Myocyte (in vitro differentiated cells): ENCODE measurements at regions not wholly inside any gene's neighbourhood (a gene's known extent, or its start where the extent isn't known, plus 50 kb on each side); places are given as distances from the start of the nearest gene placed in this dataset.
A peak's percentile ranks its signal among the peaks of the same experiment; 100 is the strongest.

ENCODE experiments used
- DNase-seq: peaks from one replicate; pipeline ENCODE4 v3.0.0-alpha.2; 2012; ENCODE audit warnings: low read depth

DNA sequence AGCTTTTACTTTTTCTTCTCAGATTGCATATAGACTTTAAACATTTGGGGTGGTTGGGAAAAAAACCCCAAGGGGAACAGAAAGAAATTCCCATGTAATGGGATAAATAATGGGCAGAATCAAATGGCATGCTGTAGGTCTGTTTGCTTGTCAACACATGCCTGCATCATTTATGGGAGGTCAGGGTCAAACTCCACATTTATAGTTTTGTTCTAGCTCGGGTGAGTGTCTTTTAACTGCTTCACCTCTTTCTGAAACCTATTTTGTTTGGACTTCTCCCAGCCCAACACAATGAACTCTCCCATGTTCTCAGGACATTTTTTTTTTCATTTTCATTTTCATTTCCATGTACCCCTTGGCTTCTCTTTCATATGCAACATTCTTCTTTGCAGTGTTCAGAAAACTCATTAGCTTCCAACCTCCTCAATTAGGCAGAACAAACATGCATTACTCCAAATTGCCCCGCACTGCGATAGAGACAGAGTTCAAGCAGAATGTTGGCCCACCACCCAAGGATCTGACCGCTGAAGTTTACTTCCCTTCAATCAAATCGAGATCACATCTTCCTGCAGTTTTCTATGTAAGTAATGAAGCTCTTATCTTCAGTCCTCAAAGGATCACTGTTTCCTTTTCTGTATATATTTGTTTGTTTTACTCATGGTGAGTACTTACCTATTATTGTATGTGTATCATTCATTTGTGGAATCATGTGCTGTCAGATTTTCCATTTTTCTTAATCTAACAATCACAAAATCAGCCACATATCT lies 354.6 kb downstream of the ZSWIM6 start:
- DNase-seq, result no peak

DNA sequence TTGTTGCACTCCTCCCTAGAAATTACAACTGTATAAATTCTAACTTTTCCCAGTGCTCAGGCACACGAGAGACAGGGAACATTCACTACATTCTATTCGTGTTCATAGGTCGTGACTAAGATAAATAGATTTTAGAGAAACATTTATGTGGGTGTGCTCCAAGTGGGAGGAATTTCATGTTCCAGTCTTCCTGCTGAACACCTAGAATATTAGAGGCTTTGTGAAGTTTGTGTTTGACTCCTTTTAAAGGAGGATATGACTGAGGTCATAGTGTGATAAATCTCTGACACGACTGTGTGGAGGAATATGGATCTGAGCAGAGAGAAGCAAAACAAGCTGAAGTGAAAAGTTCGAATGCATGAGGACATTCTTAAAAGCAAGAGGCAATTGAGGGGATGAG lies 355.3 kb downstream of the ZSWIM6 start:
- DNase-seq, result no peak

DNA sequence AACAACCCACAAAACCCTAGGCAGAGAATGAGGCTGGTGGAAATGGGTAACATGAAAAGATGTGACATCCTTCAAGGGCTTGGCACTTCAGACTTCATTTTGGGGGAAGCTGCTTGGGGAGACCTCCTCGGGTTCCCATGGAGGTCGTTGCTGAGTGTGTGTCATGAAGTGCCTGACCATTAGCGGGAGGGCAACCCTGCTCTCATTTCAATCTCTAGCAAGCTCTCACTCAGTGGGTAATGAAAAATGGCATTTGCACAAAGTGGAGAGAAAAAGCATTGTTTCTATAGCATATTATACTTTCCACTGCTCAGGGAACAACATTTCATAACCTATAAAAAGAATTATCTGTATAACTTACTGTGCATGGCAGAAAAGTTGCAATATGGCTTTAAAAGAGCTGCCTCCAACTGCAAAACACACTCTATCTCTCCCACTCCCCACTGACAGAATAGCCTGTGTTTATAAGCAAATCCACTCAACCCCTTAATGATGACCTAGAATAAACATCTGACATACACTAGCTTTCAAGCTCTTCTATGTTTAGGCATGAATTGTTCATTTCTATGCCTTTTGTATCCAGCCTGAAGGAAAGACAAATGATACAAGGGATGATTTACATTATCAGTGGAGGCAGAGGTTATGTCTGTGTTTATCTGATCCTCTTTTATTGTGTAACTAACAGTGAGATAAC lies 357.2 kb downstream of the ZSWIM6 start:
- DNase-seq, result no peak

DNA sequence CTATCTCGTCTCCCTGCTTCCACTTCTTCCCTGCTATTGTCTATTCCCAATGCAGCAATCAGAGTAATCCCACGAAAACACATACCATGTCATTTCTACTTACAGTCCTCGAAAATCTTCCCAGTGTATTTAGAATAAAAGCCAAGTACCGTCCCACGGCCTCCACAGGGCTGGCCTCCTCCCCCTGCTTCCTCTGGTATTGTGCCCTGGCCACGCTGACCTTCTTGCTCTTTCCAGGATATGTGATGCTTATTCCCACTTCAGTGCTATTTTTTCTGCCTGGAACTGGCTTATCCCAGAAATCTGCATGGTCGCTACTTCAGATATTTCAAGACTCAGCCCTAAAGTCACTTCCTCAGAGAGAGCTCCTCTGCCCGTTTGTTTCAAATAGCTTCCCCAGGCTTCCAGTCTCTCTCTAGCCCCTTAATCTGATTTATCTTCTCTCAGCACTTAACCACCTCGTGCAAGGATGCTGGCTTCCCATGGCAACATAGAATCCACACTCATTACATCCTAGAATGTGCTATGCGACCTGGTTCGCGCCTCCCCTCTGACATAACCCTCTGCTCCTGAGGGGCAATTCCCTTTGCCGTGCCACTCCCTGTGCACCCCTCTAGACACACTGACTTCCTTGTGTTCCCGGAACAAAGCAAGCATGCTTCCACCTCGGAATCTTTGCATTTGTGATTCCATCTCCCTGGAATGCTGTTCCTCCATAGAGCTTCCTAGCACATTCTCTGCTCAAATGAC lies 365.9 kb downstream of the ZSWIM6 start:
- DNase-seq, result no peak

DNA sequence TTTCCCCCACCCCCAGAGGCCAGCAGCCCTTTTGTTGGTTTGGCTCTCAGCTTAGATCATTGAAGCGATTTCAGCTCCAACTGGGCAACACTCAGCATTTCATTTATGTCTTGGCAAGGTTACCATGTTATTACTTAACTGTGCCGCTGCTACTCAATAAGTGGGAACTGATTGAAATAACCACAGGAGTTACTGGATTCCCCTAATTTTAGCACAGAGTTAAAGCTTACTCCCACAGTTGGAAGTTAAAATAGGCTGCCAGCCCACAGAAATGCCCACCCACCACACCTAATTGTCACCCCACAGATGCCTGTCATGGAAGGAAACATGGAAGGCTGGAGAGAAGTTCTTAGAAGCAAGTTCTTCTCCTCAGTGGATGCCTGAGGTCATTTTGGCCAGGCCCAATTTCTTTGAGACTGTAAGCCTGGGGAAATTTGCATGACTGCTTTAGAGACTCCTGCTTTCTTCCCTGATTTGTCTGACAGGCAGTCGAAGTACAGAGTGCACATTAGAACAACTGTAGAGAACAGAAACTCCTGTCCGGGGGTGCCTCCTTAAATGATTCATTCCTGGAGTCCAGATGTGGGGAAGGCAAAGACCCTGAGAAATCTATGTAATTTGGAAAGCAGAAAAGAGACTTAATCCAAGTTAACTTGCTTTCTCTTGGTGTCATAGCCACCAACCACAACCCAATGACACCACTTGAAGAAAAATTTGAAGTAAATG lies 370.0 kb downstream of the ZSWIM6 start:
- peak; percentile 25 for DNase-seq

DNA sequence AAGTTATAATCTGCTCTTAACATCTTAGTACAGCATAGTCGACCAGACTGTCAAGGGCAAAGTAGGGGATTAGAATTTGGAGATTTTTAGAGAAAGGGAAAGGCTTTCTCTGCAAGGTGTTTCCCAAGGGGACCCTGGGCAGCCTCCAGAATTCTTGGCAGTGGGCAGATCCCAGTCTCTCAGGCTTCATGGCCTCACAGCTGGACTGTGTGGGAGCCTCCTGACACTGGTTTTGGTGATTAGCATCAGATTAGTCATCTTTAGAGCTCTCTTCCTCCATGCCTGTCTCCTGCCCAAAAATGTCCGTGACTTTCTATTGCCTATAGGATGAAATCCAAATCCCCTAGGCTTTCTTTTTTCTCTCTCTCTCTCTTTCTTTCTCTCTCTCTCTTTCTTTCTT lies 370.7 kb downstream of the ZSWIM6 start:
- DNase-seq, result no peak

DNA sequence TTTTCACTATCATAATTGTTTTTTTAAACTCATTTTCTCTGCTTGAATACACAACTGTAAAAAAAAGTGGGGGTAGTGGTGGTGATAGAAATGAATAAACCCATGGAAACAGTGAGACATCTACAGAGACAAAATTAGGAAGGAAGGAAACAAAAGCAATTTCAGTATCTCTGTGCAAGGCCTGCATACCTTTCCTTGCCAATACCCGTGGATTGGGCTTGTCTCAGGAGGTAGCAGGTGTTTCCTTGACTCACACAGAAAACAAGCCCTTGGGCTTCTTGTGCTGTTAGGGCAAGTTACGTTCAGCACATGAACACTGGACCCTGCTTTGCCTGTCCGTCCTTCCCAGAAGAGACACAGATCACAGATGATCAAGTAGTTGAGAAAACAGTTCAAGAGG lies 372.2 kb downstream of the ZSWIM6 start:
- no peak for DNase-seq

DNA sequence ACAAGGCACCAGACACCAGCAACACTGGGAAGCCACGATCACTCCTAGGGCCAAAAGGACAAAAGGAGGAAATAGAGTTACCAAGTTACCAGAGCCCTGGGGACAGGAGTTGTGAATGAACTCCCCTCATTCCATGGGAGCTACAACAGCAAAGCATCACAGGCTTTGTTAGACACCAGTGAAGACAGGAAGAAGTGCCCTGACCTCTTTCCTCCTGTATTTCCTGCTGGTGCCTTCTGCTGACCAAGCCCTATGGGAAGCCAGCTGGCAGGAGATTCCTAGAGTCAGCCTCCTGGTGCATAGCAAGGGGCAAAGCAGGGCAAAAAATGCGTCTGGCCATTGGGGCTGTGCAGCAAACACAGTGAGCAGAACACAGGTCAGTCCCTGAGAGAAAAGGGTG lies 374.7 kb downstream of the ZSWIM6 start:
- no peak for DNase-seq

DNA sequence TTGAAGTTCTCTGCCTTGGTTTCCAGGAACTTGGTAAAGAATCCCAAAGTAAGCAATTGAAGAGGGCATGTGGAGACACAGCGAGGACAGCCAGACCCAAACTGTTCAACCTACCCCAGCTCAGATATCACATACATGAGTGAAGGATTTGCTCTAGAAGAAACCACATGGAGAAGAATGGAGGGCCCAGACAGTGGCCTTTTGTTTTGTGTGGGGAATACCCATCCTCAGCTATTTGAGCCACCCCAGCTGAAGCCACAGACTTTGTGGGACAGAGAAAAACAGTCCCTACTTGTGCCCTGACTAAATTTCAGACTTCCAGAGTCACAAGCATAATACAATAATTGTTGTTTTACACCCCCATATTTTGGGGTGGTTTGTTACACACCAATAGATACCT lies 387.1 kb downstream of the ZSWIM6 start:
- DNase-seq, result peak; percentile 53

DNA sequence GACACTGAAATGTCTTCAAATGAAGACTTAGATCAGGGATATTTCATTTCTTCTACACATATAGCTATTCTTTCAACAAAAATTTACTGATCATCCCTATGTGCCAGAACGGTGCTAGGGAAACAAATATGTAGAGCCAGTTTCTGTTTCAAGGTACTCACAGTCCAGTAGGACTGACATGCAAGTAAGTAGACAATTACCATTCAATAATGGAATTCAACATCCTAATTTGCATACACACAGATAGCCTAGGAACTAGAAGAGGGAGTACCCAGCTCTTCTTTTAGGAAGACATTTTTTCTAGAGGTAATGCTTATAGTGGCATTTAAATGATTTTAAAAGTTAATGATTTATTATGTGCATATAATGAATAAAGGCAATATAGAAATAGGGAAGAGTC lies 388.8 kb downstream of the ZSWIM6 start:
- no peak for DNase-seq

DNA sequence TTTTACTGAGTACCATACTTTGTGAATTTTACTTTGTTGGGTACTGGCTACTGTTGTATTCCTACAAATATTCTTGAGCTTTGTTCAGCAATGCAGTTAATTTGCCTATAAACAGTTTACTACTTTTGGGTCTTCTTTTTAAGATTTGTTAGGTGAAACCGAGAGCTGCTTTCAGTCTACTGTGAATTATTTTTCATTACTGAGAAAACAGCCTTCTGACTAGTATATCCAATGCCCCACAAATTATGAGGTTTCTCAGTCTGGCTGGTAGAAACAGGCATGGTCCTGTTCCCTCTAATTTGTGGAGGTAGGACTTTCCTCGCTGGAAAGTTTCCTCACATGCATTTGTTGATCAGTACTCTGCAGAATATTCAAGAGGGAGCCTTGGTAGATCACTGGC lies 392.0 kb downstream of the ZSWIM6 start:
- DNase-seq, result no peak

DNA sequence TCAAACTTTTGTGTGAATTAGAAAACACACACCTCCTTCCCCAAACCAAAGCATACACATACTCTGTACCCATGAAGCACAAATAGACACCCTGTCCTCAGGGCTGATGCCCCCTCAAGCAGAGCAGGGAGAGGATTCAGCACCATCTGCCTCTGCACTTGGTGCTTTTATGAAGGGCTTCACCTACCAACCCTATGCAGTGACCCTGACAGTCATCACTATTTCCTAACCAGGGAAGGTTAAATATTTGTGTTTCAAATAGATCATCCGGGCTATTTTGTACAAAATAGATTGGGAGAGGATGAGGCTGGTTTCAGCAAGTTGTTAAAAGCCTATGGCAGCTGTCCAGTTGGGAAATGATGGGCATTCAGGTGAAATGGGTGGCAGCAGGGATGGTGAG lies 396.2 kb downstream of the ZSWIM6 start:
- DNase-seq, result no peak

DNA sequence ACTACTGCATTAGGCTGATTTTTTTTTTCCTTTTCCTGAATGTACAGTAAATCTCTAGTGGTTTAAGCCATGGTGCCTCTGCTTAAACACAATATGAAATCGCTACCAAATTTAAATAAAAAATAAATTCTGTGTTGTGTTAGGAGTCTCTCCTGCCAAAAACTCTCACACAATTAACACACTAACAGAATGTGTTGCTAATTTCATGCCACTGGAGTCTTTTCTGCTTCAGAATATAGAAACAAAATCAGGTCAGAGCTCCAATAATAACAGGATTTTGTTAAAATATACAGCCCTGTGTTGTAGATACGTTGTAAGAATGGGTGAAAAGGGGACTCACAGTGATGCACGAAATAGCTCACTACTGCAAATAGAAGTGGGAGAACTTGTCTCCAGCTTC lies 398.8 kb downstream of the ZSWIM6 start:
- no peak for DNase-seq

DNA sequence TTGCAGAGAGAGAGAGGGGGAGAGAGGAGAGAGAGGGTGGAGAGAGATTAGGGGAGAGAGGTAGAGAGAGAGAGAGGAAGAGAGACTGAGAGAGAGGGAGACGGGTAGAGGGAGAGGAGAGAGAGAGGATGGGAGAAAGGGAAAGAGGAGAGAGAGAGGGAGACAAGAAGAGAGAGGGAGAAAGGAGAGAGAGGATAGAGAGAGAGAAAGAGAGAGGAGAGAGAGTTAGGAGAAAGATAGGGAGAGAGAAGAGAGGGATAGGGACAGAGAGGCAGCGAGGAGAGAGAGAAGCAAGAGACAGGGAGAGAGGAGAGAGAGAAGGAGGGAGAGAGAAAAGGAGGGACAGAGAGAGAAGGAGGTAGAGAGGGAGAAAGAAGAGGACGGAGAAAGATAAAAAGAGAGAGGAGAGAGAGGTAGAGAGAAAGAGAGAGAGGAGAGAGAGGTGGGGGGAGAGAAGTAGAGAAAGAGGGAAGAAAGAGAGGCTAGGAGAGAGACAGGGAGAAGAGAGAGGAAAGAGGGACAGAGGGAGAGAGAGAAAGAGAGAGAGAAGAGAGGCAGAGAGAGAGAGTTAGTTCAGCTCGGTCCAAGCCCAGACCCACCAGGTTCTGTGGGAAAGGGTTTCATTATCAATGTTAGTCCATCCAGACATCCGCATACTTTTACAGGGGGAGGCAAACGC lies 399.3 kb downstream of the ZSWIM6 start:
- no peak for DNase-seq

DNA sequence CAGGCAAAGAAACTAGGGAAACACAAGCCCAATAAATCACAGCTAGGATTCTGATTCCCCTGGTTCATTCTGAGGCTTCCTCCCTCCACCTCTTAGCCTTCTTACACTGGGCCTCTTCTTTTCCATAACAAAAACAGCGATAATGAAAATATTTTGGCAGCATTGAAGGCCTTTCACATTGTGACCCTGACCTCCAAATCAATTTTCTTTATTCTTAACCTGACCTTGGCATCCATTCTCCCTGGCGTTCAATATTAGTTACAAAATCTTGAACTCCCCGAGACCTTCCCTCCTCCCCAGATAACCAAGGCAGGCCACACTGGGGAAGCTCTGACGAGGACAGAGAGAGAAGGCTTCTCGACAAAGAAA lies 399.9 kb downstream of the ZSWIM6 start:
- no peak for DNase-seq

DNA sequence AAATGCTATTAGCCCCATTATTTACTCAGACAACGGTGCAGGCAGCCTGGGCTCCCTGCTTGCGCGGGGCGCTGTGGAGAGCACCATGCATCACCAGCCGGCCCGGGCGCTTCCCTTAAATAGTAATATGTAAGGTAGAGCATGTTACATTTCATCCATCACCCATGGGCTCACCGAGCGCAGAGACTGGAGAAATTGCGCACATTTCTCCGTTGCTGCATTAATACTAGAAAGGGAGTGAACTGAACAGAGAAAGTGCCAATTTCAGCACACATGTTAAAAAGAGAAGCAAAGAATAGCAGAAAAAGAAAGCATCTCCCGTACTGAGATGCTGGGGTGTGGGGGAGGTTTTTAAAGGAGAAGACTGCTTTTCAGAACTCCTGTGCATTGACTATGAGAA lies 400.3 kb downstream of the ZSWIM6 start:
- no peak for DNase-seq

DNA sequence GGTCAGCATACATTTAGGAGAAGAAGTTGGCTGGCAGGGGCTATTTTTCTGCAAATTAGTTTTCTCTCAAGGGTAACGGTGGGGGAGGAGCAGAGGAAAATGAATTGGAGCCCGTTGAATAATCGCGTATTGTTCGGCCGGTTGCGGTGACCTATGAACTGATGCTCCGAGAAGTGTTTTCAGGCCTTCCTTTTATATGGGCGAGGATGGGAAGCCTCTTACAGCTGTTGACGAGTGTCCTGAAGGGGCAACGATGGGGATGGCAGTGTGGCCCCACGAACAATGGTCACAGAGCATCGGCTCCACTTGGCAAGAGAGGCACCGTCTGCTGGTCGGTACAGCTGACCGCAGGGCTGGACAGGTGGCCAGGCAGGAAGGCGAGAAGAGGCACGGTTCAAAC lies 400.7 kb downstream of the ZSWIM6 start:
- DNase-seq, result peak; percentile 20

DNA sequence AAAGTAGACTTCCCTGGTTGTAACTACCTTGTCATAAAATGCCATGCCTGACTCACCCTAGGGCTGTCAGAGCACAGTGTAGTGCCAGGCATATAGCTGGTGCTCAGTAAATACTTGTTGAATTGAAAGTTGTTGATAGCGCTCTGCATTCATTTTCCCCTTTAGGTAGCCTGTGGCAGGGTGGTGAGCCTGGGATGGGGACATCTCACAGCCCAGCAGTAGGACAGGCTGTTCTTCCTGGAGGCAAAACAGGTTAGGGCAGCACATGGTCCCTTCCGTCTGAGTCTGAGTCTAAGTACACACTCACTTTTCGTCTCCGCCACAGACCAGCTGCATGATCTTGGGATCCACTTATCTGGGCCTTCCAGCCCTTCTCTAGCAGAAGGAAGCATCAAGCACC lies 401.9 kb downstream of the ZSWIM6 start:
- DNase-seq, result no peak

DNA sequence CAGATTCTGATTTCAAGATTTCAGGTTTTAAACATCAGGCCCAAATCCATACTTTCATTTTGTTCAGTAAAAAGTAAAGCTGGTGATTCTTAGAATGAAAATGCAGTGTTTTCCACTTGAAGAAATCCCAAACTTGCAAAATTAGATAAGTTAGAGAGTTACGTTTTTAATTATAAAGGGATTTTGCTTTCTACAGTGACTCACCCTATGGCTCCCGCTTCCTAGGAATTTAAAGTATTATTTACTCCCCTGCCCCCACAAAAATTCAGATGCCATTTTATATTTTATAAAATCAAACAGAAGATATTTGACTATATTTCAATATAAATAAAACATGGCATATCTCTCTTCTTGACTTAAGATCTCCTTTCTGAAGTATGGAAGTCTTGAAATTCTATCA lies 402.9 kb downstream of the ZSWIM6 start:
- no peak for DNase-seq

DNA sequence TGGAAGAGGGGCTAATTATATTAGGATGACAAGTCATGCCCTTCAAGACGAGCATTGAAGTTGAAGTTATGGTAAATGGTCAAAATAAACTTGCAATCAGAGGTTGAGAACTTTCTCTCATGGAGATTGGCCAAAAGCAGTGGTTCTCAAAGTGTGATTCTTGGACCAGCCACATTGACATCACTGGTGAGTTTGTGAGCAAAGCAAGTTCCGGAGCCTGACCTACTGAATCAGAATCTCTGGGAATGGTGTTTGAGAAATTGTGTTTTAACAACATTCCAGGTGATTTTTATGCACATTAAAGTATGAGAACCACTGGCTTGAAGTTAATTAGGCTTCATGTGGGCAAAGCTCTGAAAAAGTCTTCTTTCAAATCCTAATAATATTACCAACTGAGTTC lies 403.5 kb downstream of the ZSWIM6 start:
- no peak for DNase-seq

DNA sequence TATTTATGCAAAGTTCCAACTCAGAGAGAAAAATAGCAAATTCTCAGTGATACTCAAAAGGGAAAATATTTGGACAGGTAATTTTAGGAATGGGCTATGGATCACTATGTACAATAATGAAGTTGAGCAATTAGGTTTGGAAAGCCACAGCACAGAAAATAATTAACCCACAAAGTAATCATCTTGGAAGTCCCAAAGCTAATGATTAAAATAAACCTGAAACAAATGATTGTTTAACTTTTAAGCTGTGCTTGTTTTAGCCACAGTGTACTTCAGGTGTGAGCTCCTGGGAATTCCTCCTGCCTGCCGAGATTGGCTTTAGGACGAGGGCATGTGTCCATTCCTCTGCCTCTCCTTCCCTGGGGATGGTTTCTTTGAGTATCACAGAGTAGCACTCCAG lies 403.9 kb downstream of the ZSWIM6 start:
- no peak for DNase-seq
